Endothelial cell of umbilical vein (primary cell): ENCODE measurements at regions not wholly inside any gene's neighbourhood (a gene's known extent, or its start where the extent isn't known, plus 50 kb on each side); places are given as distances from the start of the nearest gene placed in this dataset.

Experiments
- BruUV-seq: library from RNA; stranded (reverse); fragments of 400-500 nt; replicated peaks from 2 replicates; lab custom pipeline; 2021; lab: Mats Ljungman, UMichigan
- CTCF ChIA-PET: fragments of 300-600, 350-600 bp; sonication (Branson Sonifier 250); formaldehyde crosslinking; loops from one replicate; lab custom pipeline; 2021; ENCODE audit warnings: antibody characterized with exemption, inconsistent platforms; lab: Charles Lee
- POLR2A ChIA-PET: fragments of 300-600, 350-600 bp; sonication (Branson Sonifier 250); formaldehyde crosslinking; loops from one replicate; lab custom pipeline; 2021; ENCODE audit warnings: antibody characterized with exemption, inconsistent platforms; lab: Charles Lee
- DNase-seq: peaks from one replicate; pipeline ENCODE4 v3.0.0-alpha.2; 2011; ENCODE audit warnings: low read depth, low spot score
- FAIRE-seq: peaks from 2 replicates; lab custom pipeline; 2011; peaks lifted over from hg19 to GRCh38; lab: Jason Lieb, UNC
- H2AFZ ChIP-seq: 2 replicates; pipeline ENCODE4 v1.6.0; 2012; ENCODE audit warnings: low read depth, low read length, control low read depth, inconsistent platforms
- H3K27ac ChIP-seq: 2 replicates; pipeline ENCODE4 v1.5.1; 2011; ENCODE audit warnings: low read depth, mild to moderate bottlenecking, control low read depth, low read length, moderate library complexity; ENCODE audit not compliant: insufficient read depth
- H3K27me3 ChIP-seq, 2 experiments: 2 replicates each; pipeline versions ENCODE4 v1.6.0 to v1.6.1; 2011; ENCODE audit warnings: low read length in 2 of 2, mixed read lengths in 1 of 2; ENCODE audit not compliant: control insufficient read depth in 2 of 2, insufficient read depth in 2 of 2
- H3K36me3 ChIP-seq, 2 experiments: 2 replicates in 1 of 2; 3 replicates in 1 of 2; pipeline ENCODE4 v1.5.1; 2011; ENCODE audit warnings: low read length in 2 of 2, mild to moderate bottlenecking in 1 of 2, moderate library complexity in 1 of 2; ENCODE audit not compliant: control insufficient read depth in 2 of 2, insufficient read depth in 2 of 2; ENCODE audit errors: extremely low read depth in 1 of 2
- H3K4me1 ChIP-seq: 3 replicates; pipeline ENCODE4 v1.5.1; 2011; ENCODE audit warnings: mild to moderate bottlenecking, low read length; ENCODE audit not compliant: control insufficient read depth, insufficient read depth; ENCODE audit errors: extremely low read depth
- H3K4me2 ChIP-seq: 2 replicates; pipeline ENCODE4 v1.6.1; 2011; ENCODE audit warnings: low read length, control low read depth, mixed read lengths; ENCODE audit not compliant: insufficient read depth
- H3K4me3 ChIP-seq, 3 experiments: fragments of 200-600 bp in 1 of 3; sonication (generic), shearing (Covaris generic) in 1 of 3; replicated peaks in 1 of 3; 2 replicates each; pipeline ENCODE4 v1.5.1; 2011 to 2016; ENCODE audit warnings: control low read depth in 3 of 3, low read length in 3 of 3, mild to moderate bottlenecking in 2 of 3, inconsistent platforms in 1 of 3, low read depth in 1 of 3, moderate library complexity in 1 of 3; ENCODE audit not compliant: insufficient read depth in 1 of 3
- H3K79me2 ChIP-seq: 2 replicates; pipeline ENCODE4 v1.6.0; 2012; ENCODE audit warnings: low read length, inconsistent platforms; ENCODE audit not compliant: control insufficient read depth, insufficient read depth
- H3K9ac ChIP-seq: replicated peaks from 2 replicates; pipeline ENCODE3; 2011; ENCODE audit warnings: low read length, control low read depth; ENCODE audit not compliant: insufficient read depth; ENCODE audit errors: extremely low read depth
- H3K9me1 ChIP-seq: replicated peaks from 3 replicates; pipeline ENCODE4 v1.6.0; 2011; ENCODE audit warnings: mild to moderate bottlenecking, low read length; ENCODE audit not compliant: control insufficient read depth, insufficient read depth; ENCODE audit errors: extremely low read depth
- H3K9me3 ChIP-seq: replicated peaks from 2 replicates; pipeline ENCODE4 v1.5.1; 2012; ENCODE audit warnings: low read length, inconsistent platforms; ENCODE audit not compliant: control insufficient read depth, insufficient read depth
- H4K20me1 ChIP-seq: replicated peaks from 2 replicates; pipeline ENCODE3; 2011; ENCODE audit warnings: mild to moderate bottlenecking, low read length; ENCODE audit not compliant: control insufficient read depth, insufficient read depth; ENCODE audit errors: extremely low read depth
- CTCF ChIP-seq, 2 donors: IDR thresholded peaks; 1 replicate in 1 of 2; 2 replicates in 1 of 2; pipeline ENCODE4 v1.5.1; 2011; ENCODE audit warnings: low read length in 2 of 2, mild to moderate bottlenecking in 2 of 2, moderate library complexity in 2 of 2, control low read depth in 1 of 2, inconsistent platforms in 1 of 2, low read depth in 1 of 2; ENCODE audit not compliant: insufficient read depth in 1 of 2; ENCODE audit errors: extremely low read depth in 1 of 2
- EZH2 ChIP-seq: IDR thresholded peaks from 2 replicates; pipeline ENCODE4 v1.6.1; 2012; ENCODE audit warnings: borderline replicate concordance, low read depth, mild to moderate bottlenecking, moderate library complexity, low read length, inconsistent platforms; ENCODE audit not compliant: severe bottlenecking
- FOS ChIP-seq: IDR thresholded peaks from 2 replicates; pipeline ENCODE4 v1.6.1; 2011; ENCODE audit warnings: mild to moderate bottlenecking, low read length, moderate library complexity, borderline replicate concordance; ENCODE audit not compliant: insufficient read depth
- GATA2 ChIP-seq: IDR thresholded peaks from 2 replicates; pipeline ENCODE4 v1.7.0; 2011; ENCODE audit warnings: low read depth, mild to moderate bottlenecking, moderate library complexity, mixed read lengths, low read length; ENCODE audit not compliant: insufficient read length, insufficient read depth
- JUN ChIP-seq: IDR thresholded peaks from 2 replicates; pipeline ENCODE4 v1.6.1; 2011; ENCODE audit warnings: borderline replicate concordance, low read depth; ENCODE audit not compliant: insufficient read length, insufficient read depth
- MAX ChIP-seq: IDR thresholded peaks from 2 replicates; pipeline ENCODE4 v1.6.1; 2011; ENCODE audit not compliant: insufficient read depth, insufficient read length
- MYC ChIP-seq: IDR thresholded peaks from one replicate; pipeline ENCODE4 v1.6.1; 2011; ENCODE audit warnings: mild to moderate bottlenecking, low read depth, low read length
- POLR2A ChIP-seq: IDR thresholded peaks from 2 replicates; pipeline ENCODE4 v1.6.1; 2012; ENCODE audit warnings: low read depth, mild to moderate bottlenecking, control low read depth, low read length
- POLR2AphosphoS5 ChIP-seq: IDR thresholded peaks from 2 replicates; pipeline ENCODE4 v1.6.1; 2012; ENCODE audit warnings: low read depth, mild to moderate bottlenecking, control low read depth, low read length, moderate library complexity; ENCODE audit not compliant: insufficient read depth
- dilution Hi-C: fragments of 300-500 bp; cut with MboI; formaldehyde crosslinking; loops from one replicate; pipeline ENCODE4 v1.15.0; 2019; ENCODE audit warnings: low sequenced_read_pairs; ENCODE audit not compliant: extremely low pct_ligation_motif_present
- intact Hi-C: fragments of 100-400 bp; cut with micrococcal nuclease; formaldehyde crosslinking; loops from one replicate; pipeline ENCODE4 v1.10.0; 2022

DNA sequence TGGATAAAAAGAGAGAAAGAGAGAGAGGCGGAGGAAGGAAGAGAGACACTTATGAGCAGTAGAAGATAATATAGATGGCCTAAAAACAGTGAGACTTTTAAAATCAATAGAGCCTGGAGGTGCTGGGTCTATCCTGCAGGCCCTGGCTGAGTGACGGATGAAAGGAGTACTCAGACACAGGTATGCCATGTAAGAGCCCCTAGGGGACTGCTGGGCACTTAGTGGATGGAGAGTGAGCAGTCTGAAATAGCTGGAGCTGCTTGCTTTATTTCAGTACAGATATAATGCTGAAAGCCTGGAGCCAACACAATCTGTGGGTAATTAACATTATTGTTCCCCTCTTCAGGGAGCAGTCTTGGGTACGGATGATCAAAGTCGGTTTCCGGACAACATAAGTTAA, 578.6 kb downstream of the SPOCK3 start:
- no peak overlapping the region for H3K4me2 ChIP-seq
- no peak overlapping the region for H2AFZ ChIP-seq
- DNase-seq (no peak), FAIRE-seq (no peak)
- CTCF ChIA-PET: no interaction called here
- intact Hi-C loops (no loop called here), dilution Hi-C loops (no loop called here)
- no peaks in the 10 kb centered on the region for H3K9me3 ChIP-seq
- H3K4me3 ChIP-seq: no peak overlapping the region
- H3K9ac ChIP-seq: no peak overlapping the region
- POLR2A ChIA-PET: no interaction called here
- no peaks in the 10 kb centered on the region for H4K20me1 ChIP-seq
- no peaks in the 10 kb centered on the region for H3K79me2 ChIP-seq
- no peaks in the 10 kb centered on the region for H3K9me1 ChIP-seq
- H3K36me3 ChIP-seq: no peaks in the 10 kb centered on the region
- H3K27me3 ChIP-seq: no peaks in the 10 kb centered on the region
- TF ChIP-seq MYC: no peak
- TF ChIP-seq GATA2: no peak
- TF ChIP-seq CTCF (IDR thresholded peaks at IDR 0.05; ENCODE audit: extremely low read depth in 1 of 2, insufficient read depth in 1 of 2, low read depth in 1 of 2, low read length in 2 of 2): no peak
- no peaks in the 10 kb centered on the region for H3K4me1 ChIP-seq
- no TSS peak for BruUV-seq
- no peak overlapping the region for H3K27ac ChIP-seq

DNA sequence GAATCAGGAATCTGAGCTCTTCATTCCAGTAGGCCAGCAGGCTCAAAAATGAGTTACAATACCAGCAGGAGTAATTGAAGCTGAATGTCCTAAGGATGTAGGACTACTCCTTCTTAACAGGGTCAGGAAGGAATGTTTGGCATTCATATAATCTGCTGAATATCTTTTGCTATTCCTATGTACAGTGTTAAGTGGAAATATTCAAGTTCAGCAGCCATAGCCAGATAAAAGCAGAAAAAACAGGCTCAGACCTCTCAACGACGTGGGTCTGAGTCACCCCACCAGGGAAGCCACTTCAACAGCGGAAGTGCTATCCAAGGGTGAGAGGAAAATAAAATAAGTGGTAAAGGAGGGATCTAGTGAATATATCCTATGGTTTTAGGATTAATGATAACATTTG, 577.0 kb downstream of the SPOCK3 start:
- CTCF ChIA-PET: no interaction called here

More for the DNA sequence above, 577.0 kb downstream of the SPOCK3 start:
- H4K20me1 ChIP-seq: no peaks in the 10 kb centered on the region
- dilution Hi-C loops (no loop called here), intact Hi-C loops (no loop called here)
- no peaks in the 10 kb centered on the region for H3K79me2 ChIP-seq
- H3K4me3 ChIP-seq: no peak overlapping the region
- POLR2A ChIA-PET: no interaction called here
- no peak overlapping the region for H3K27ac ChIP-seq
- H3K9ac ChIP-seq: no peak overlapping the region
- no peak overlapping the region for H3K4me2 ChIP-seq
- no peaks in the 10 kb centered on the region for H3K9me1 ChIP-seq
- no peaks in the 10 kb centered on the region for H3K36me3 ChIP-seq
- BruUV-seq: no TSS peak
- FAIRE-seq (no peak), DNase-seq (no peak)
- H3K9me3 ChIP-seq: no peaks in the 10 kb centered on the region
- no peaks in the 10 kb centered on the region for H3K27me3 ChIP-seq
- TF ChIP-seq MAX: no peak
- TF ChIP-seq FOS: no peak
- no peak for TF ChIP-seq POLR2AphosphoS5
- no peak for TF ChIP-seq EZH2
- TF ChIP-seq POLR2A: no peak
- no peak for TF ChIP-seq CTCF (IDR thresholded peaks at IDR 0.05; ENCODE audit: extremely low read depth in 1 of 2, insufficient read depth in 1 of 2, low read depth in 1 of 2, low read length in 2 of 2)
- TF ChIP-seq GATA2: no peak
- TF ChIP-seq MYC: no peak
- no peak for TF ChIP-seq JUN
- H3K4me1 ChIP-seq: no peaks in the 10 kb centered on the region
- H2AFZ ChIP-seq: no peak overlapping the region
